Heart right ventricle (tissue), 16 donors: ENCODE measurements at regions not wholly inside any gene's neighbourhood (a gene's known extent, or its start where the extent isn't known, plus 50 kb on each side); places are given as distances from the start of the nearest gene placed in this dataset.
"Not testable (repeated sequence)": the region's sequence is repeated elsewhere in the genome, so short reads cannot be mapped to it uniquely, and the experiment has no call there.

Source experiments
- ATAC-seq, 8 donors: fragments of 200-7000 bp; cut with Tn5 transposase; one replicate each; pipeline ENCODE4 v1.9.1; 2020; ENCODE audit warnings: mild to moderate bottlenecking in 8 of 8, moderate library complexity in 8 of 8, moderate number of reproducible peaks in 1 of 8
- DNase-seq, 2 donors: peaks; one replicate each; pipeline ENCODE4 v3.0.0-alpha.2; 2020
- H3K27ac ChIP-seq, 10 donors: fragments of 200-600 bp; sonication (generic) in 2 of 10; one replicate each; pipeline versions ENCODE4 v1.5.0 to v1.8.0; 2020 to 2022; ENCODE audit warnings: mild to moderate bottlenecking in 3 of 10
- H3K27me3 ChIP-seq, 7 donors: fragments of 200-600 bp; one replicate each; pipeline ENCODE4 v1.8.0; 2021 to 2022; ENCODE audit warnings: mild to moderate bottlenecking in 2 of 7
- H3K36me3 ChIP-seq, 9 donors: fragments of 200-600 bp; sonication (generic) in 1 of 9; one replicate each; pipeline versions ENCODE4 v1.5.0 to v1.8.0; 2020 to 2022; ENCODE audit warnings: mild to moderate bottlenecking in 2 of 9
- H3K4me1 ChIP-seq, 9 donors: fragments of 200-600 bp; sonication (generic) in 1 of 9; one replicate each; pipeline versions ENCODE4 v1.5.0 to v1.8.0; 2020 to 2022; ENCODE audit warnings: mild to moderate bottlenecking in 4 of 9
- H3K4me3 ChIP-seq, 10 donors: fragments of 200-600 bp; sonication (generic) in 2 of 10; one replicate each; pipeline versions ENCODE4 v1.5.0 to v1.8.0; 2020 to 2022; ENCODE audit warnings: mild to moderate bottlenecking in 7 of 10, moderate library complexity in 2 of 10
- H3K9me3 ChIP-seq, 11 donors: fragments of 200-600 bp in 10 of 11; sonication (generic) in 2 of 11; one replicate each; pipeline versions ENCODE4 v1.5.0 to v1.8.0; 2013 to 2022; ENCODE audit warnings: mild to moderate bottlenecking in 2 of 11, control low read depth in 1 of 11, moderate library complexity in 1 of 11
- WGBS, 2 donors: extraction: QIAGEN DNeasy Blood & Tissue Kit; methylation state at CpG; one replicate each; pipeline ENCODE4 v1.1.7; 2013; ENCODE audit warnings: inconsistent platforms in 1 of 2; 5-methylcytosine and 5-hydroxymethylcytosine counted together
- intact Hi-C, 10 donors: fragments of 100-400 bp; cut with DNase I; formaldehyde crosslinking; loops; one replicate each; pipeline versions ENCODE4 v1.11.1 to v1.14.2; 2022
- TF ChIP-seq, protein P1 (sequence below), 9 donors: fragments of 200-600 bp; sonication (generic) in 2 of 9; IDR thresholded peaks; one replicate each; pipeline versions ENCODE4 v1.5.0 to v1.8.0; 2021 to 2022; ENCODE audit warnings: antibody characterized with exemption in 9 of 9, mild to moderate bottlenecking in 5 of 9, moderate library complexity in 1 of 9
- donor health status: Arrhythmogenic right ventricular cardiomyopathy.
- donor health status: ischemic (EF 13 %, LVEDD 7.1; RV severe dilation, severe dysfunction).
- donor health status: healthy with polysubstance abuse.
- donor health status: DM: no; HTN: yes; CAD: no.
- donor health status: DM: no; HTN: no; CAD: no.
- donor health status: ischemic (EF 25% LVEDD 6.9; RV normal size, moderate dysfunction).
- donor health status: ischemic (EF 25% LVEDD 5.7; RV mildly dilated, moderate dysfunction).
- donor health status: healthy.
- donor health status: DM: yes; HTN: yes; CAD: no.
- donor health status: Ischemic cardiomyopathy.
- donor health status: ischemic (EF 35%, LVEDD 5.7; RV mildly dilated, moderate dysfunction).
- donor health status: nonischemic (EF 11% LVEDD 7.7; RV severe dilation, severe dysfunction).
- donor health status: DM: yes; HTN: yes; CAD: no.
- donor health status: PGD.
- donor health status: ischemic (EF 29% LVEDD 5.4; RV normal size, mild dysfunction).
- donor health status: nonischemic (EF 23%, LVEDD 6.1; RV moderate dilation, normal function).

DNA sequence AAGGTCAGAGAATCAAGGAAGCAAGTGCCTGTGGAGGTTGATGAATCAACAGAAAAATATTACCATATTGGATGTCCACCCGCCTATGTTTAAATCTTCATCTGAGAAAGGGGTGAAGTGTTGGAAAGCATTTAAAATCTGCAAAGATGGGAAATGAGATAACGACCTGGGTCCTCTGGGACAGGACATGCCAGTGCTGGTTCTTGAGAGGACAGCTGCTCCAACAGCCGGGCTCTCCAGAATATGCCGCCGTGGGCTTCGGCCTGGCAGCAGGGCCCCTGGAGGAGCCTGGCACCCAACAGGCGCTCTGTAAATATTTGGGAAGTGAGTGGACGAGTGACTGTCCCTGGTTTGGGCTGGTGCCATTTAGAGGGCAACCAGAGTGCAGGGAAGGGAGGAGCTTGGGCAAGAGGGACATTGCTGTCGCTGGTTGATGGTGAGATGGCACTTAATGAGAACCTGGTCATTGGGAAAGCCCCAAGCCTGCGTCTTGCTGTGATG is 129.9 kb downstream of the KCNA5 start:
- Histone ChIP-seq H3K4me3 (no peak overlapping the region), H3K4me1 (peaks cover 0 to 19% (median 7%) of the 10 kb centered on the region in 9 donors), H3K36me3 (no peaks in the 10 kb centered on the region), H3K27me3 (peaks cover 0 to 16% (median 0%) of the 10 kb centered on the region in 7 donors), H3K27ac (no peak overlapping the region), H3K9me3 (no peaks in the 10 kb centered on the region)
- peak in 1 of 2 donors; percentile 20 for DNase-seq
- WGBS, 2 donors, result 63 to 68% methylated on average over 10 of the region's 10 CpGs
- intact Hi-C loops, result loop anchor here in 5 of 10 donors (5.0 to 10.0 kb wide), 2 partner anchors 269 to 271 kb away; no protein-coding TSS in a partner anchor
- ATAC-seq, result peak in 2 of 8 donors; percentile 48 to 65
- TF ChIP-seq, protein P1, sequence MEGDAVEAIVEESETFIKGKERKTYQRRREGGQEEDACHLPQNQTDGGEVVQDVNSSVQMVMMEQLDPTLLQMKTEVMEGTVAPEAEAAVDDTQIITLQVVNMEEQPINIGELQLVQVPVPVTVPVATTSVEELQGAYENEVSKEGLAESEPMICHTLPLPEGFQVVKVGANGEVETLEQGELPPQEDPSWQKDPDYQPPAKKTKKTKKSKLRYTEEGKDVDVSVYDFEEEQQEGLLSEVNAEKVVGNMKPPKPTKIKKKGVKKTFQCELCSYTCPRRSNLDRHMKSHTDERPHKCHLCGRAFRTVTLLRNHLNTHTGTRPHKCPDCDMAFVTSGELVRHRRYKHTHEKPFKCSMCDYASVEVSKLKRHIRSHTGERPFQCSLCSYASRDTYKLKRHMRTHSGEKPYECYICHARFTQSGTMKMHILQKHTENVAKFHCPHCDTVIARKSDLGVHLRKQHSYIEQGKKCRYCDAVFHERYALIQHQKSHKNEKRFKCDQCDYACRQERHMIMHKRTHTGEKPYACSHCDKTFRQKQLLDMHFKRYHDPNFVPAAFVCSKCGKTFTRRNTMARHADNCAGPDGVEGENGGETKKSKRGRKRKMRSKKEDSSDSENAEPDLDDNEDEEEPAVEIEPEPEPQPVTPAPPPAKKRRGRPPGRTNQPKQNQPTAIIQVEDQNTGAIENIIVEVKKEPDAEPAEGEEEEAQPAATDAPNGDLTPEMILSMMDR (IDR thresholded peaks at IDR 0.05), result no peak

DNA sequence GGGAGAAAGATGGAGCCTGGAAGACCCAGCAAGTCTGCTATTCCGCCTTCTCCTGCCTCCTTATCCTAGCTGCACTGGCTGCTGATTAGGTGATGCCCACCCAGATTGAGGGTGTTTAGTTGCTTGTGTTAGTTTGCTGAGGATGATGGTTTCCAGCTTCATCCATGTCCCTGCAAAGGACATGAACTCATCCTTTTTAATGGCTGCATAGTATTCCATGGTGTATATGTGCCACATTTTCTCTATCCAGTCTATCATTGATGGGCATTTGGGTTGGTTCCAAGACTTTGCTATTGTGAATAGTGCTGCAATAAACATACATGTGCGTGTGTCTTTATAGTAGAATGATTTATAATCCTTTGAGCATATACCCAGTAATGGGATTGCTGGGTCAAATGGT is 131.7 kb downstream of the KCNA5 start:
- H3K36me3 ChIP-seq, H3K27ac ChIP-seq, H3K9me3 ChIP-seq, DNase-seq, ATAC-seq, H3K4me3 ChIP-seq: not testable (repeated sequence)
- intact Hi-C loops, result loop anchor here in 2 of 10 donors (10.0 kb wide), 1 partner anchor 269 kb away; no protein-coding TSS in a partner anchor
- H3K4me1 ChIP-seq, result peaks cover 0 to 18% (median 7%) of the 10 kb centered on the region in 9 donors
- peaks cover 0 to 16% (median 0%) of the 10 kb centered on the region in 7 donors for H3K27me3 ChIP-seq
- 92 to 98% methylated on average over 2 of the region's 2 CpGs for WGBS, 2 donors

DNA sequence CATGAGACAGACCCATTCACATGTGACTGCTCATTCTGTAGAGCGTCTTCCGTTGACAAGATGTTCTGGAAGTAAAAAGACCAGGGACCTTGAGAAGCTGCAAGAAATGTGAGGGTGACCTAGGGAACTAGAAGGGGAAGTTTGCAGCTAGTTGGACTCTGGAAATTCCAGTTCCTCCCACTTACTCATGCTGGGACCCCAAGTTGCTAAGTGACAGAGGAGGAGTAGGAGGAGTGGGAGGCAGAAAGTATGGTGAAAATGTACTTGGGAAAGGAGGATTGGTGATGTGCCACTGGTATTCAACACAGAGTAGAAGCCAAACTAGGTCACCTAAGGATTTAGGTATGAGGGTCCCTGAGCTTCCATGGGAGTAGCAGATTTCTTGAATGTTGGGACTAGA is 132.4 kb downstream of the KCNA5 start:
- Histone ChIP-seq H3K4me3 (no peak overlapping the region), H3K36me3 (no peaks in the 10 kb centered on the region), H3K9me3 (no peaks in the 10 kb centered on the region), H3K27ac (no peak overlapping the region), H3K4me1 (peaks cover 0 to 13% (median 7%) of the 10 kb centered on the region in 9 donors), H3K27me3 (peaks cover 0 to 16% (median 0%) of the 10 kb centered on the region in 7 donors)
- DNase-seq (no peak), ATAC-seq (no peak)
- TF ChIP-seq, protein P1 (IDR thresholded peaks at IDR 0.05), result no peak
- intact Hi-C loops, result loop anchor here in 2 of 10 donors (10.0 kb wide), 1 partner anchor 269 kb away; no protein-coding TSS in a partner anchor
- 96 to 97% methylated on average over 2 of the region's 2 CpGs for WGBS, 2 donors

DNA sequence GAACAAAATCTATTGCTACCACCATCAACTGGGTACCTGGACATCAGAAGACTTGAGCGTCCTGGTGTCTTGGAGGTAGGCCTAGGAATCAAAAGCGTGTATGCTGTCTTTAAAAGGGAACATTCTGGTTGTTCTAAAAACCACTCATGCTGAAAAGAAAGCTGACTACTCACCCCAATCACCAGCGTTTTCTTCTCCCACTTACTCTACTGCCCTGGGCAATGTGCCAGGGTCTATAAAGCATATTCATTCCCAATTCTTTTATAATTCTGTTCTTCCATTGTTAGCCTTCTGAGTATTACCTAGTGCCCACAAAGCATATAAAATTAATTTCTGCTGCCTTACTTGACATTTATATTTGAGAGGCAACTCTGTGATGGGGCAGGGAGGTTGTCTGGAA is 133.4 kb downstream of the KCNA5 start:
- Histone ChIP-seq H3K4me1 (peaks cover 0 to 2% (median 0%) of the 10 kb centered on the region in 9 donors), H3K9me3 (no peaks in the 10 kb centered on the region), H3K4me3 (no peak overlapping the region), H3K27ac (no peak overlapping the region), H3K36me3 (no peaks in the 10 kb centered on the region), H3K27me3 (peaks cover 0 to 16% (median 0%) of the 10 kb centered on the region in 7 donors)
- intact Hi-C loops, result loop anchor here in 2 of 10 donors (10.0 kb wide), 1 partner anchor 268 kb away; no protein-coding TSS in a partner anchor
- ATAC-seq (no peak), DNase-seq (no peak)
- TF ChIP-seq, protein P1 (IDR thresholded peaks at IDR 0.05), result no peak
- WGBS, 2 donors, result 45 to 72% methylated on average over 3 of the region's 3 CpGs

DNA sequence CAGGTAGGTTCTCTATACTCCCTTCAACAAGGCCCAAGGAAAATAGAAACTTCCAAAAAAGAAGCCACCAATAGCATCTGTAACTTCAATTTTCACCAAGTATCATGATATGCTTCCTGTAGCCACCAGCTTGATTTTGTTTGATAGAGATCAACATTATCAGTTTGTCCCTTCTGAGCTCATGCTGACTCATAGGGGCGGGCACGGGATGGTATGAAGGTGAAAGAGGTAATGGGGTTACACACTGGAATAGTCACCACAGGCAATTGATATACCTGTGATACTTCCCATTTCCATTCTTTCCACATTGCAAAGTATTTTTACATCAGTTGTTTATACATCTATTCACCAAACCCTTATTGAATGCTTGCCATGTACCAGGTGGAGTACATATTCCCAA is 134.1 kb downstream of the KCNA5 start:
- Histone ChIP-seq H3K27me3 (peaks cover 0 to 16% (median 0%) of the 10 kb centered on the region in 7 donors), H3K4me3 (no peak overlapping the region), H3K27ac (no peak overlapping the region), H3K4me1 (no peaks in the 10 kb centered on the region), H3K36me3 (no peaks in the 10 kb centered on the region), H3K9me3 (no peaks in the 10 kb centered on the region)
- intact Hi-C loops, result loop anchor here in 2 of 10 donors (10.0 kb wide), 1 partner anchor 267 kb away; no protein-coding TSS in a partner anchor
- no peak for DNase-seq
- ATAC-seq, result no peak
- WGBS, 2 donors, result 91 to 100% methylated on average over 2 of the region's 2 CpGs
- TF ChIP-seq, protein P1 (IDR thresholded peaks at IDR 0.05), result no peak
